SKM-1 (cell line): ENCODE measurements at regions not wholly inside any gene's neighbourhood (a gene's known extent, or its start where the extent isn't known, plus 50 kb on each side); places are given as distances from the start of the nearest gene placed in this dataset.

Experiments
- DNase-seq: peaks from one replicate; lab custom pipeline; 2025; ENCODE audit not compliant: unreplicated experiment; lab: John Stamatoyannopoulos, UW

GRCh38 chr5:68533051-68533450 is 317.5 kb downstream of the PIK3R1 start:
- no peak for DNase-seq

GRCh38 chr5:68533571-68534084 is 318.1 kb downstream of the PIK3R1 start:
- no peak for DNase-seq

DNA sequence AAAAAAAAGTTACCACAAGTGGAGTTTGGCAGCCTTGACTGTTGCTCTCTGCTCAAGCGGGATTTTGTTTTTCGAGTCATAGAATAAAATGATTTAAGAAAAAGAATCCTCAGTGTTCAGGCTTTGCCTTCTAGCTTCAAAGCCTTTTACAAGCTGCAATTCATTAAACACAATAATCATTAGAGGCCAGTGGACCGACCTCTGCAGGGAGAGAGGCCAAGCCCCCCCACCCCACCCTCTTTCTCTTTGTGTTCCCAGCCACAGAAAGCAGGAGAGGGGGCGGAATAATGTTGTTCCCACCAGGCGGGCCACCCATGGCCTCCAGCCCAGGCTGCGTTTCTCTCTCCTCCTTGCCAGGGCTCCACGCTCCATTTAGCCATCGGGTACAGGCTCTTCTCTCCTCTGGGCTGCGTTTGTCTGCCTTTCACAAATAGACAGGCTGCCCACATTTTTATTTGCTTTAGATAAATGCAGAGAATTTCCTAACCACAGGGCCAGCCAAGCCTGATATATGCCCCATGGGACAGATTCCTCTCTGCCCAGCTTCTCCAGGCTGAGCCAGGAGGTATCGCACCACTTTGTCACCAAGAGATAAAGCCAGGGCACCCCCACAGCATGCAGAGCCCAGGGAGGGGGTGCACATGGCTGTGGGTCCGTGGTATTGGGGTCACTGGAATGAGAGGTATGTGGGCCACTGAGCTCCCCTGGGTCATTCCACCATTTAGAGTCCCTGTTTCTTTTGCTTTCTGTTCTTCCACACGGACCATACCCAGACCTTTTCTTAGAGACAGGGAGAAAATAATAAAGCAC is 318.8 kb downstream of the PIK3R1 start:
- no peak for DNase-seq

DNA sequence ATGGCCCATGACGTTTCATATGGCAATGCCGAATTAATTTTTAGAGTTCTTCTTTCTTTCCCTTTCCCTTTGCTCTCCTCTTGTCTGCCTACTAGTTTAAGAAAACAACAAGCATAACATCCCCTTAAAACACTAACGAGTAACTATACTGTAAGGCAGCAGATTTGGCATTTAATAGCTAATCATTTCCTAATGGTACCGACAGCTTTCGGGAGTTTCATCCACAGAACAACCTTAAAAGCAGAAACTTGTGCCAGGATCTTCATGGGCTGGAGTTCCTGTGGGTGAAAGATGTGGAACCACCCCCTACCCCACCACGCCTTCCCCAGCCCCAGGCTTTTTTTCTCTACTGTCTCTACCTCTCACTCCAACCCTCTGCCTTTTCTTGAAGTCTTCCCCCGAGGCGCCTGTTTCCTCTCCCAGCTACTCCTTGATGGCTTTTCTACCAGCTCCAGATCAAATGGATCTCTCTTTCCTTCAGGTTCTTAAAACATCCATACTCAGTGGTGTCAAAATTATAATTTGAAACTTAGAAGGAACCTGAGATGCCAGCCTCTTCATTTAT is 319.5 kb downstream of the PIK3R1 start:
- no peak for DNase-seq

DNA sequence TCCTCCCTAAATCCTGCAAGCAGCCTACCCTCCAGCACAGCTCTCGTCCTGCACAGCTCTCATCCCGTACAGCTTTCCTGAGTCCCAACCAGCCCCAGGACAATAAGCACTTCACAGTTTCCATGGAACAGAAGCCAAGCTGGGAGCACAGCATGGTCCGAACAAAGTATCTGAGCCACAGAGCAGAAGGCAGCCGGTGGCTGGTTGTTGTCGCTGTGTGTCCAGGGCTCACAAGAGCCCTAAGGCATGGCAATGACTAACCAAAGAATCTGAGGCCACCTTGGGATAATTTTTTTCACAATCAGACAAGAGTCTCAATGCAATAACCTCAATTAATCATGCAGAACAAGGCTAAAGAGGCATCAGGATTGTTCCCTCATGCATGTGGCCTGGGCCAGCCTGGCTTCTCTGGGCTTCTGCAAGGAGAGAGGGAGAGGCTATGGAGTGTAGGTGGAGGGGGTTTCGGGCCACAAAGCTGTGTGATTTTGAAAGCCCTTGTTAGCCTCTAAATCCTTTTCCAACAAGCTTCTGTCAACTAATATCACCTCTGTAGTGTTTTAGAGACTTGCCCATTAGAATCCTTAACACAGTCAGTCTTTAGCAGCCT is 323.4 kb downstream of the PIK3R1 start:
- no peak for DNase-seq

DNA sequence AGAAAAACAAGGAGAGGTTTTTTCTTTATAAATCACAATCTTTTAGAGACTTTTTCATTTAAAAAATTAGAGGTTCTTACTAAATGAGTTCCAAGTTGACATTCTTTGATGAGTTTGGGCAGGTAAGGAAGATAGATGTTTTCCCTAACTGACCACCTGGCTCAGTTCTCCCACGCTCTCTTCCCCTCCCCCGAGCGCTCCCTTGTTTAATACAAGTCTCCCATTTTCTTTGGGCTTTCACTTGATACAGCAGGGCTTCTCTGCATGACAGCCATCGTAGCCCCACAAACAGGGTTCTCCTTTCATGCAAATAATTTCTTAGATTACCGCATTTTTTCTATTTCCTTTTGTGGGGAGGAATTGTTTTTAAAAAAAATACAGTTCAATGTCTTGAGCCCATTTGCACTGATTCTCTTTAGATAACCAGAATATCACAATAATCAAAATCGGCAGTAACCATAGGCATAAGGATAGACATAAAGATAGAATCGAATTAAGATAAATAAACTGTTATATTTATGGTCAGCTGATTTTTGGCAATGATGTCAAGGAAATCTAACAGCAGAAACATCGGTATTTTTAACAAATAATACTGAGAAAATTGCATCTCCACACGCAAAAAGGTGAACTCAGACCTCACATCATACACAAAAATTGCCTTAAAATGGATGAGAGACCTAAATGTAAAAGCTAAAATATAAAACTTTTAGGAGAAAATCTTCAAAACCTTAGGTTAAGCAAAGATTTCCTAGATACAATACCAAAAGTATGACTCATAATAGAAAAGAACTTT is 325.4 kb downstream of the PIK3R1 start:
- no peak for DNase-seq

DNA sequence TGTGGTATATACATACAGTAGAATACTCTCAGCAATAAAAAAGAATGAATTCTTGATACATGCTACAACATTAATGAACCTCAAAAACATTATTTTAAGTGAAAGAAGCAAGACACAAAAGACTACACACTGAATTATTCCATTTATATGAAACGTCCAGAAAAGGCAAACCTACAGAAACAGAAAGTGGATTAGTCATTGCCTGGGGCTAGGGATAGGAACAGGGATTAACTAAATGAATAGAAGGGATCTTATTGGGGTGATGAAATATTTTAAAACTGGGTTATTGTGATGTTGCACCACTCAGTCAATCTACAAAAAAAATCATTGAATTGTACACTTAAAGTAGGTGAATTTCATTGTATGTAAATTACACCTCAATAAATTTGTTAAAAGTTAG is 326.7 kb downstream of the PIK3R1 start:
- DNase-seq, result no peak

DNA sequence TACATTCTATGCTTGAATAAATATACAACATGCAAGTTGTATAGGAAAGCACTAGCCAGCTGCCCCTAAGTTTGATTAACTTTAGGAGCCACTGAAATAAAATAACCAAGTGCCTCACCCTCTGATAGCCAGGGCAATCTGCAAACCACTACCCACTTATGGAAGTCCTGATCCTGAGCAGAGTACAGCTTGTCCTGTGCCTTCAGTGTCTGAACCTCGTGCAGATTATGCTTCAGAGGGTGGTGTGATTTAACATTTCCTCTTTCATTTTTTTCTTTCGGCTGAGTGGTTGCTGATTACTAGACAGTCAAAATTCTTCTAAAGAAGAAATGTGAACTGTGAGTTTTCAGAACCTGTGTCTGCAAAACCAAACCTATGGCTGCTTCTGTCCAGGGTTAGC is 327.7 kb downstream of the PIK3R1 start:
- no peak for DNase-seq

DNA sequence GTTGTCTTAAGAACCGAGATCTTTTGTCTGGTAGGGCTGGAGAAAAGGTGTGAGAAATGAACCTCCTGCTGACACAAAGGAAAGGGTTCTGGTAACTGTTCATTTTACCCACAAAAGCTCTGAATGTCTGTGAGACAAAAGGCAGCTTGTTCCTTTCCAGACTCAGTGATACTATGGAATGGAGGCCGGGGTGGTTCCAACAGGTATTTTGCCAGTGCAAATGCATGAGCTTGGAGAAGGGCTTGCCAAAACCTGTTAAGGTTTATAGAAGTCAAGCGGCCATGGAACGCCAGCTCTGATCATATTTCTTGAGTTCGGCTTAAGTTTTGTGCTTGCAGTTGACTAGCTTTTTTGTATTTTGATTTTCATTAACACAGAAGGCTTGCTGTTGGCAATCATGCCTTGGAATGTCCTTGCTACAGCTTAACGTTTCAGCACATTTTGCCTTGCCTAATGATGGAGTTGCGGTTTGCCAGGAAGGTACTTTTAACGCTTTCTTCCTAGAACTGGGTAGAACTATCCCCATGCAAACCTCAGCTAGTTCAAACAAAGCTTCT is 328.6 kb downstream of the PIK3R1 start:
- DNase-seq, result no peak

GRCh38 chr5:68544648-68545552 is 329.3 kb downstream of the PIK3R1 start:
- DNase-seq, result no peak

DNA sequence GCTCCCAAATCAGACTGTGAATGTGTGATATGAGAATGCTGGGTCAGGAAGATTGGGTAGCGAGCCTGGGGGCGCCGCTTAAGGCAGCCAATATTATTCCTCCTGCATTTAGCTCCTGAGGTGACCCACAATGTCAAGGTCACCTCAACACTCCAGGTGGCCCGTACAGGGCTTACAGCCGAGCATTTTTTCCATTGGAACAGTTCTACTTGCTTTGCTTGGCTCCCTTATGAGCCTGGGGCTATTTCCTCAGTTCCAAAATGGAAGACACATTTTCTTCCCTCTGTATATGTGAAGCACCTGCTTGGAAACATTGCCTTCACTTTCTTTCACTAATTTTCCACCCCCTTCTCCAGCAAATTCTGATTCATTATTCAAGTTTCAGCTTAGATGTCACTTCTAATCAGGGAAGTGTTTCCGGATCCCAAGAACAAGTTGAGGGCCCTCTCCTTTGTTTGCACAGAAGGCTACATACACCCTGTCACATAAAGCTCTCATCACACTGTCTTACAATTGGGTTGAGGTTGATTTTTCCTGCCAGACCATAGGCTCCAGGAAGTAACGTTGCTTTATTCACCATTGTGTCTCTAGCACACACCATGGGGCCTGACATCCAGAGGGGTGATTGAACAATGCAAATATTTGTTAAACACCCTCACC is 330.2 kb downstream of the PIK3R1 start:
- DNase-seq, result no peak

- no peak for DNase-seq
These were observed 331.5 kb downstream of the PIK3R1 start for GRCh38 chr5:68547056-68547455.

DNA sequence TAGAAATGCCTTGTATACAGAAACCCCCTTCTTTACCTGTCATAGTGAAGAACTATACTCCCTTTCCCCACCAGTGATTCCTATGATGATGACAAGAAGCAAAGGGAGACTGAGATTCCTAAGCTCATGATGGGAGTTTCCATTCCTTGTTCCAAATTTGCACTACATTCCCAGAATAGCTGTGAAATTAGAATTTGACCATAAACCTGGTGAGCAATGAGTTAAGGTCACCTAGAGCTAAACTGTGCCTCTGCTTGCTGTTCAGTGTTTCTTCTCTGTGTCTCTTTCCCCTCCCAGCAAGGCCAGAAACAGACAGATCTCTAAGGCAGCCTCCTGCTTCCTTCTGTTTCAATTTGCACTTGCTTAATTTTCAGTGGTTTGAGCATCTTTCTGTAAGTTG is 332.1 kb downstream of the PIK3R1 start:
- no peak for DNase-seq

GRCh38 chr5:68548959-68549676 is 333.6 kb downstream of the PIK3R1 start:
- DNase-seq, result no peak

DNA sequence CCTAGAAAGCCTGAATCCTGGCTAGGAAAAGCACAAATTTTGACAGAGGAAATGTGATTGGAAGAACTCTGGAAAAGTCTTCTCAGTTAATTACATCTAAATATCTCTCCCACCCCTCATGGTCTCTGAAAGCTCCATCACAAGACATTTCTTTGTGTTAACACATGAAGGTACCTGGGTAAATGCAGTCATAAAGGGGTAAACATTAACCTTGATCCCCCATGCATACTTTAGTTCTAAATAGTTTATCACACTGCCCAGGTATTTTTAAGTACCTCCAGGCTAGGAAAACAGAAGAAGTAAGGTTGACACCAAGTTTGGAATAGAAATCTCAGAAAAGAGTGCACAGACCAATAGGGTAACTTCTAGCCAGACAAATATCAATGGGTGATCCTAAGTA is 334.5 kb downstream of the PIK3R1 start:
- no peak for DNase-seq

DNA sequence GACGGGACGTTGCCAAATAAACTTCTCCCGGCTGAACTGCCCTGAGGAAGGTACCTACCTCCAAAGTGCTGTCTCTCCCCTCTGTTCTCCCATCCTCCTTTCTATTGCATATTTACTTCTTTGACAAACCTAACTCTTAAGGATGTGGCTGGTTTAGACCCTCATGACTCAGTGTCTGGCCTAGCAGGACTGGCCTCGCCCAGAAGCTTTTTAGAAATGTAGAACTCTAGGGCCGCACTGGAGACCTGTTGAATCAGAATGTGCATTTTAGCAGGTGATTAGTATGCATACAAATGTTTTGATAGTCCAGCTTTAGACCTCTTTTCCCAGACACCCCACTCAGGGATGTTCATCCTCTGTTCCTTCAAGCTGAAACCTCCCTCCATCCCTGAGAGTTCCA is 335.9 kb downstream of the PIK3R1 start:
- DNase-seq, result no peak

DNA sequence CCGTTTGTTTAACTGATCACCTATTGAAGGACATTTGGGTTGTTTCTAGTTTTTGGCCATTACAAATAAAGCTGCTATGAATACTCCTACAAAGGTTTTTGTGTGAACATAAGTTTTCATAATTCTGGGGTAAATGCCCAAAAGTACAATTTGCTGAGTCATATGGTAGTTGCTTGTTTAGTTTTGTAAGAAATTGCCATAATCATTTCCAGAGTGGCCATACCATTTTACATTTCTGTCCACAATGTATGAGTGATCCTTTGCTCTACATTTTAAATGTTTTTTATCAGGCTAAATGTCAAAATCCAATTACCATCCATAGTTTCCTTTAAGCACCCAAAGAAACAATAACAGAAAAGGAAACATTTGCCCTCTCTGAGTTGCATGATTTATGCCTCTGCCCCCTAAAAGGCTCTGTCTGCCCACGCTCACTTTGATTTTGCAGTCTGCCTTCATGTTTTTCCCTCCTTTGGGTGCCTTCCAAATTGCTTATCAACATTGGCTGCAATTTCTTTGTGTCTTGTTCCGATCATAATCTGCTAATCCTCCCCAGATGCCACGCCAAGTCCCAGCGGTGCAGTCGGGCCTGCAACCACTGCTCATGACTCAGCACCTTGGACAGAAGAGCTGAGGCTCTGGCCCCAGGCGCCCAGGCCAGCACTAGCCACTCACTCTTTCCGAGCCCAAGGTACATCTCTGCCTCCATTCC is 339.2 kb downstream of the PIK3R1 start:
- DNase-seq, result no peak

DNA sequence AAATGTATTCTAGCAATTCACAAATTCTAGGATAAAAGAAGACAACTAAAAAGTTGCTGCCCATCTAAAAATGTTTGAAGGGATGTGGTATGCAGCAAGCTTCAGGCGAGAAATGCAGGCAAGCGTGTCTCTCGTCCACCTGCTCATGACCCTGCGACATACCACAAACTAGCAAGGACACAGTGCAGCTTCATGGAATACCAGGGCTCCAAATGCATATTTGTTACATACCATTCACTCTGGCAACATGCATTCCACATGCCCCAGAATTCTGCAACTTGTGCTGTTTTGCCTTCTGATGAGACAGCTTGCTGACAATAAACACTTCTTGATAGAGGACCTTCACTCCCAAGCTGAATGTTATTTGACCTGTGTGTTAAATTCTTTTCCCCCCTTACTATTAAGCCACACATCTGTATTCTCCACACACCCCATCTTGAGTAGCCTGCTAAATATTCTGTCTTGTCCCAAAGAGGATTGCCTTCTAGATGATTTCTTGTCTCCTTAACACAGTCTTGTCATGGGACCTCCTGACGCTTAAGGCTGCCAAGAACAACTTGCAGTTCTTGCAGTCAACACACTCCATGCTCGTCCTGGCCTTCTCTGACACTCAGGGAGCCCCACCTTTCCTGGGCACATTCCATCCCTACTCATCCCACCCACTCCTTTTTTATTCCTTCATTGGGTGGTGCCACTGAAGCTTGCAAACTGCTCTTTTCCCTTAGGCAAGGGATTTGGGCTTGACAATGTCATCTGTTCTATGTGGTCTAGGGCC is 340.5 kb downstream of the PIK3R1 start:
- DNase-seq, result no peak
